ENCODE measurements at regions not wholly inside any gene's neighbourhood (a gene's known extent, or its start where the extent isn't known, plus 50 kb on each side); places are given as distances from the start of the nearest gene placed in this dataset.

GRCh38 chr18:78309924-78310323, 669.7 kb upstream of the SALL3 start:
- no peak for DNase-seq

GRCh38 chr18:78319264-78319663, 660.4 kb upstream of the SALL3 start:
- DNase-seq = no peak

DNA sequence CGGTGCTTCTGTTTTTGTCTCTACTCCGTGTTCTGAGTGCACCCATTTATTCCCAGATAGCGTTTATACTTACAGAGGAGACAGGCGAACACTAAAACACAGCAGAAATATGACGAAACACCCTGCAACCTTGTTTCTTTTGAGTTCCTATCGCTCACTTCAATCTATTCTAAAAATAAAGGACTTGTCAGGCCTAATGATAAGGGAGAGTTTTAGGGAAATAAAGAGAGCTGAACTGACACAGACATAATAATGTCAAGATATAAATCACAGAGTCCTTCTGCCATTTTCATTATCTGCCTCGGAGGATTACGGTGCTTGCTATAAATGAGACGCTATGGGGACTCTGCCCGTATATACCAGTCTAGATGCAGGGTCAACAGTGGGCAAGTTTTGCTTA, 659.7 kb upstream of the SALL3 start:
- no peak for DNase-seq

DNA sequence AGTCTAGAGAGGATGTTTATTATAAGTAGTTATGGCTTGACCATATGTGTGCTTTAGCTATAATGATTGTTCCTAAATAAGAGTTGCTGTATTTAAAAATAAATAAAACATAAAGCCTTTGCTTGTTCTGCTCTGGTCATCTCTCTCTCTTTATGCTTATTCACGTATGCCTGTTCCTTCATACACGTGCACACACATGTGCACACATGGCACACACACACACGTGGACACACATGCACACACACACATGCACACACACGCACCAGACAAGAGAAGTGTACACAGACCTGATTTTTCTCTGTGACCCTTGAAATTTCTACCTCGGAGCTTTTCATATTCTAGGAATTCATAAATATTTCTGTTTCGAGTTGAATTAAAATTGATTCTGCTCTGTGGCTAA, 658.2 kb upstream of the SALL3 start:
- no peak for DNase-seq

DNA sequence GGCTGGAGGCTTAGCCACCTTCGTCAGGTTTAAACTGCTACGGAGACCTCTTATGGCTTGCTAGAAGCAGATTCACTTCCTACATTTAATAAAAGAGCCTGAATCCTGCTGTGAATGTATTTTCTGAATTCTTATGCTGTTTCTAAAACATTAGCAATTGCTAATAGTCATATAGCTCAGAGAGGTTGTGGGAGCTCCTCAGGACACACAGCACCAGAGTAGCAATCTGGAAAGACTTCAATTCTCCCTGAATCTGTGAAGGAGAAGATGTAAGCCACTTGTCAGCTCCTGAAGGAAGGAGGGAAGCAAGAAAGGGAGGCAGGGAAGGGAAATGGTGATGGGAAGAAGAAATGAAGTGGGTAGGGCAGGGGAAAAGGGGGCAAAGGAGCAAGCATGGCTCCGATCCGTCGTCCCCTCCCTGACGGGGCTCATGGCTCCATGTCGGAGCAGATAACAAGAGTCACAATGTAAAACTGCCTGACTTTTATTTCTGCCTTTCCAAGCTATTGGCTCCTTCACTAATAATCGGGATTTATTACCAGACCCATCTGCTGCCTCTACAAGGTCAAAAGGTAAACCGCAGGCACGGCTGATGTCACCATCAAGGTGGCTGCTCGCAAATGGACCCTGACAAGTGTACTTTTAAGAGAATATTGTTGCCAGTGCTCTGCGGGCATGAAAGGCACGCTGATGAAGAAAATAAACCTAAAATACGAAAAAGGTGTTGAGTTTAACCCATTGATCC, 656.0 kb upstream of the SALL3 start:
- DNase-seq = no peak

DNA sequence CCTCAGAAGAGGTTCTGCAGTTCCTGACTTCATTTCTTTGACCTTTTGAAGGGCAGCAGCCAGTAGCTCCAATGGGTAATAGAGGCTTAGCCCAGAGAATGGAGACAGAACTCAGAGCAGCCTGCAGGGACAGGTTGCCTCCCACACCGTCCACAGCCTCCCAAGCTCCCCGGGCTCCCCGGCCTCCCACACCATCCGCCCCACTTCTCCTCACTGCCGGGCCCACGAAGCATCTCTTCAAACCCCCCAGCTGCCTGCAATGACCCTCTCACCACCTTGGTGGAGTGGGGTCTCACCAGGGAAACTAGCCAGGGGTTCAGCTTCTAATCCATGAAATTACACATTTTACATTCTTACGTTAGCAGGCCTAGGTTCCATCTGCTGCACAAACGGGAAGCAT, 652.0 kb upstream of the SALL3 start:
- no peak for DNase-seq

GRCh38 chr18:78330766-78331165, 648.9 kb upstream of the SALL3 start:
- no peak for DNase-seq

DNA sequence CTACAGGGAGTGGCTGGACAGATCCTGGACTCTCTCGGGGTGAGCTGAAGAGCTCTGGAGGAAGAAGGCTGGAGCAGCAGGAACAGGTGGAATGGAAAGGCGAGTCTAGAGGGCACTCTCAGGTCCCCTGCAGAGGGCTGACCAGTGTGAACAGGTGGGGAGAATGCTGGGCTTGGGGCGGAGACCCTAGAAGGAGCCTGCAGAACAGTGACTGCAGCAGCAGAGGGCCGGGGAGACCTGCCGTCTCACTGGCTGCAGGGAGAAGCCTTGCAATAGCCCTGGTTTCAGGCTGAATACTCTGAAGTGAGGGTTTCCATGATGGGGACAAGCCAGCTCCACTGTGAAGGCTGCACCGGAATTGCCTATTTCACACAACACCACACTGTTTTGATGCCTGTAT, 626.7 kb upstream of the SALL3 start:
- DNase-seq = no peak

GRCh38 chr18:78362198-78362597, 617.4 kb upstream of the SALL3 start:
- no peak for DNase-seq

DNA sequence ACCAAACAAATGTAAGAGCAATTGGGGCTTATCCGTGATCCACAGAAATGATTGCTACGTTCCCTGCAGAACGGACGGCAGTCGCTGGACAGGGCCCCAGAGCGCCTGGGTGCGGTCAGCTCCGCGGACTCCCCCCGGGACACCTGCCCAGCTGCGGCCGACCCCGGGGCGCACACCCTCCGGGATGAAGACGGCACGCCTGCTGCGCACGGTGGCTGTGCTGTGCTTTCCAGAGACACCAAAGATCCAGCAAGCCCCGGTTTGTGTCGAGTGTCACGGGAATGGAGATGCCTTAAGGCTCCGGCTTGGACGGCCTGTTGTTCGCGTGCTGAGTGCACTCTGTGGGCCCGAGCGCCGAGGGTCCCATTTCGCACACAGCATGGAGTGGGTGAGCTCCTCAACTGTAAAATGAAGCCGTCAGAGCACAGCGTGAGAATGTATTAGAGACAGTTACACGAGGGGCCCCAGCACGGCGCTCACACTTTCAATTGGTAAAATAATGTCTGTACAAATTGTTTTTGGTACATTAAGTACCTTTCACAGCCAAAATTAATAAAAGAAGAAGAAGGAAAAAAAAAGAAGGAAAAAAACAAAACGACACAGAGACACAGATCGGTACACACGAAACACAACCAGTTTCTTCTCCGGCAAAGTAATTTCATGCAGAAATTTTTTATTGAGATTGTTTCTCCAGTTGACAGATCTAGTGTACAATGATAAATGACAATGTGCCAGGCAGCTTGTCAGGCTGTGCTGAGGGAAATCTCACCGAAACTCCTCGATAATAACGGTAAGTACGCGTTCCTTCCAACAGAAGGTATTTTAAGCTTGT, 615.8 kb upstream of the SALL3 start:
- no peak for DNase-seq

- DNase-seq = no peak
These were observed 615.1 kb upstream of the SALL3 start for GRCh38 chr18:78364388-78364960.

- DNase-seq = no peak
These were observed 611.6 kb upstream of the SALL3 start for GRCh38 chr18:78367996-78368395.

DNA sequence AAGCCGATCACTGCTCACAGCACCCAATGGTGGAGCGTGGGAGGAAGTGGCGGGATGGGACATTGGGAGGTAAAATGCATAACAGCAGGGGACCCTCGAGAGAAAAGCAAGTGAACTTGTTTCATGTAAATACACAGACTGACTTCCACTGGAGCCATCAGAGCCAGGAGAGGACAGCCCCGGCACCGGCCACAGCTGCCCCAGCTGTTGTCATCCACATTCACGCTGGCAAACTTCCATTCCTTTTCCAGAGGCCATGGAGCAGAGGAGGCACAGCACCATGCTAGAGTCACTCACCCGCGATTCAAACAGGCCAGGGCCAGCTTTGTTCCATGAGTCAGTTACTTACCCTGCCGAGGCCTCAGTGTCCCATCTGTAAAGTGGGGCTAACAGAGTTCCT, 610.9 kb upstream of the SALL3 start:
- DNase-seq = no peak

DNA sequence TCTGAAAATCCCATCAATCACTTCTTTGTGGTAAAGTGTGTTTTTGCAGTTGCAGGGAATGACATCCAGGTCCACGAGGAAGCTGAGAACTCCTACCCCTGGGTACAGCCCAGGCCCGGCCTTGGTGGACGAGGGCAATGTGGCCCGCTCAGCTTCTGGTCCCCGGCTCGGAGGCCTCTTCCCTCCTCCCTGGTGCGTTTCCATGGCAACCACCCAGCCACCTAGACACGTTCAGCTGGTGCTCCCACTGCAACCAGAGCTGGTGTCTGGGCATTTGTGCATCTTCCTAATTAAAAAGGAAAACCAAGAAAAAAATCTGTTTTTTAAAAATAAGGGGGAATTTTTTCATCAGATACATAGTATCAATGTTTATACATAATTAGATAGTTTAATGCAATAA, 603.6 kb upstream of the SALL3 start:
- no peak for DNase-seq

DNA sequence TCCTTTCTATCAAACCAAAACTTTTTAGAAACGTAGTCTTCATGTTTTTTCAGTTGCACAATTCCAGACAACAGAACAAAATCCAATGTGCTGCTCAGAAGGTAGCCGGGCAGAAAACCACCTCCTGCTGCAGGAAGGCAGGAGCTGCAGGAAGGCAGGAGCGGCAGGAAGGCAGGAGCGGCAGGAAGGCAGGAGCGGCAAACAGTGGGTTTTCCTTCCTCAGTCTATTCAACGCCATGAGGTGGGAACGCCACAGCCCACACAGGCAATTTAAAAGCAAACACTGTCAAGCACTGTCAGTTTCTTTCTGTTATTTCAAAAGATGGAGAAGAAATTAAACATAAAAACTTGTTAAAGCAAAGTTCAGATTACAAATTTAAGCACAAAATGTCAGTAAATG, 601.2 kb upstream of the SALL3 start:
- DNase-seq = no peak

GRCh38 chr18:78378983-78379382, 600.6 kb upstream of the SALL3 start:
- DNase-seq = no peak

GRCh38 chr18:78390348-78390951, 589.2 kb upstream of the SALL3 start:
- no peak for DNase-seq

DNA sequence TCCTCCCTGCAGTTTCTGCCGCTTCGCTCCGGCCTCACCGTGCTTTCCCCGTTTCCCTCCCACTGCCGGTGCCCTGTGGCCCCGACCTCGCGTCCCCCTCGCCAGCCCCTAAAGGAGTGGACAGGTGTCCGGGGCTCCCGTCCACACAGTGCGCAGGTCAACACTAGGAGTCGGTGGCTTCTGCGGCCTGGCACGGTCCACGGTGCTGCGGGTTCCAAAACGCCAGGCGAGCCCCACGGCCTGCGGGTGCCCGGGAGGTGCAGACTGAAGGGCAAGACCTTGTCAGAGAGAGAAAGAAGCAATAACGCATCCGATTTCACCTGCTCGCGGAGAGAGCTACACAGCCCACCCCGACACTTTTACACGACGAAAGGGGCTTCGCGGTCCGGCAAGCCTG, 588.7 kb upstream of the SALL3 start:
- DNase-seq = no peak

DNA sequence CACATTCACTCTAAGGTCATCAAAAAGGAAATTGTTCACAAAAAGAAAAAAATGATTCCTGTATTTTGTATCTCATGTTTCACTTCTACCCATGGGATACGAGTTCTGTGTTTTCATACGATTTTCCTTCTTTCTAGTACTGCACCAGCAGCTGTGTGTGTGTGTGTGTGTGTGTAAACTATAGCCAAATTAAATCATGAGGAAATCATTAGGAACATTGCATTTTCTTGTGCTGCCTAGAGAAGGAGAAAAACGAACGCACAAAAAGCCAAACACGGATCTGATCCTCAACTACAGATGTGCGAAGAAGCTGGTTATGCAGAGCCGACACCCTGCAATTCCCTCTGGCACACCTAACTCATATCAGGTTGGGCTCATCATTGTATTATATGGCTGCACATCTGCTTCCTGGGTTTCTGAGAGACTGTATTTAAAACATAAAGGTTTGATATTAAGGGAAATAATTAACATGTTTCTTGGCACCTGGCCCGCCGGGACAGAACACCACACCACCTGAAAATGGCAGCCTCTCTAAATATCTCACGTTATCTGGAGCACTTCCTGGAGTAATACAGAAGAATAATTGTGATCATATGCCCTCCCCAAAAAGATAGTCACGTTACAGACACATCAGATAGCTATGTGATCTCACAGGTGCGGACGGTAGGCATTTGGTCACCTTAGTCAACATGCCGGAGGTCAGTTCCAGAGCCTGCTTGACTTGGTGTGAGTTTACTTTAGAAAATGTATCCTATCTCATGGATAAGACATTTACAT, 586.3 kb upstream of the SALL3 start:
- peak; percentile 23 for DNase-seq

DNA sequence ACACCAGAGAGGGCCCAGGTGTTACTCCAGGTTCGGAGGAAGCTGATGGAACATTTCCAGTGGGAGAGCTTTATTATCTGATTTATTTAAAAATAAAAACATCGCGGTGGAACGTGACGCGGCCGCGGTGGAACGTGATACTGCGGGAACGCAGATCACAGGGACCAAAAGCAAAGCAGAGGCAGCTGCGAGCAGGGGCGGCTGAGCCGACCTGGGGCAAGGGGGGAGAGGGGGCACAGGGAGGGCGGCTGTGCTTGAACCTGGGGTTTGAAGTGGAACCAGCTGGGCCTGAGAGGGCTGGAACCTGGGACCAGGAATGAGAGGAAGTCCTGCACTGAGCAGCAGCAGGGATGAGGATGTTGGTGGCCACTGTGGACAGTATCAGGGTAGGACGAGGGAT, 583.5 kb upstream of the SALL3 start:
- no peak for DNase-seq

- no peak for DNase-seq
These were observed 582.9 kb upstream of the SALL3 start for GRCh38 chr18:78396756-78397155.

GRCh38 chr18:78399992-78400503, 579.6 kb upstream of the SALL3 start:
- DNase-seq = no peak

DNA sequence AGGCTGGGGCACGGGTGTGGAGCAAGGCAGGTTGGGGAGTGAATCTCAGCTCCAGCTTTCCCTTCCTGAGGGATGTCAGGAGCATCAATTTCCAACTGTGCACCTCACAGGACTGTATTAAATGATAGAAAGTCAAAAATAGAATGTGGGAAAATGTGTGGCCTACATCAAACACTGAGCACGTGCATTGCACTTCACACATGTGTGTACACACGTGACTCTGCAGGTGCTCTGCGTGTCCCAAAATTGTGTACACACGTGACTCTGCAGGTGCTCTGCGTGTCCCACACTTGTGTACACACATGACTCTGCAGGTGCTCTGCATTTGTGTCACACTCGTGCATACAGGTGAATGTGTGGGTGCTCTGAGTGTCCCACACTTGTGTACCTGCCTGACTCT, 577.2 kb upstream of the SALL3 start:
- DNase-seq = no peak

All from COR-L47 (cell line).